DMS 273 (cell line): ENCODE measurements at regions not wholly inside any gene's neighbourhood (a gene's known extent, or its start where the extent isn't known, plus 50 kb on each side); places are given as distances from the start of the nearest gene placed in this dataset.

Source experiments
- DNase-seq: peaks from one replicate; lab custom pipeline; 2025; ENCODE audit not compliant: unreplicated experiment; lab: John Stamatoyannopoulos, UW

DNA sequence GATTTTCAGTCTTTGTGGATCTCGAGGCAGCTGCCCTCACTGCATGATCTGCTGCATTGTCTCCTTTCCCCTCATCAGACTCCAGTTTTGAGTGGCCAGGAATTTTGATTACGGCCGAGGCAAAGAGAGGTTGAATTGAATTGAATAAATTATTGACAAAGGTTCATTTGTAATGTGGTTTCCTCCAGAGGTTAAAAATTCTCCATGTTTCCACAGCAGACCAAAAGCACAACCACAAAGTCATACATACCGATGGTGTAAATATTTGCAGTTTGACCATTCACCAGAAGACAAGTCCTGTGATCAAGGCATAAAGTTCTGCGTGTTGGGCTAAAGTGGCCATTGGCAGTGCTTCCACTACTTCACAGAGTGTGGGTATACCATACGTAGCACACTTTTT lies 343.8 kb upstream of the MYT1L start:
- DNase-seq, result no peak

DNA sequence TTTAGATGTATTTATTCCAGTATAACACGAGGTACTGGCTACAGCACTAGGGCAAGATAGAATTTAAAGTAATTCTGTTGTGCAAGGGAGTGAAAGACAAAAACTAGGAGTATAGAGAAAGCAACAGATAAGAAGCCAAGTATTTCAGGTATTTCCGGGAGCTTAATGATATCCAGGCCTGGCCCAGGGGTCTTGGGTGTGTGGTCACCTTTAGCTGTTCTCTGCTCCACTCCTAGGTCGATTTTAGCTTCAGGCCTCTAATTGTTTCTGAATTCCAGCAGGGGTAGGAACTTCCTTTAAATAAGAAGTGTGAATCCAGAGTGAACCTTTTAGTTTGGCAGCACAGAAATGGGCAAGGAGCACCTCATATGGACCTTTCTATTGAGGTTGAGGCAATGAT lies 342.3 kb upstream of the MYT1L start:
- no peak for DNase-seq

GRCh38 chr2:2672249-2672648 lies 341.2 kb upstream of the MYT1L start:
- DNase-seq, result no peak

DNA sequence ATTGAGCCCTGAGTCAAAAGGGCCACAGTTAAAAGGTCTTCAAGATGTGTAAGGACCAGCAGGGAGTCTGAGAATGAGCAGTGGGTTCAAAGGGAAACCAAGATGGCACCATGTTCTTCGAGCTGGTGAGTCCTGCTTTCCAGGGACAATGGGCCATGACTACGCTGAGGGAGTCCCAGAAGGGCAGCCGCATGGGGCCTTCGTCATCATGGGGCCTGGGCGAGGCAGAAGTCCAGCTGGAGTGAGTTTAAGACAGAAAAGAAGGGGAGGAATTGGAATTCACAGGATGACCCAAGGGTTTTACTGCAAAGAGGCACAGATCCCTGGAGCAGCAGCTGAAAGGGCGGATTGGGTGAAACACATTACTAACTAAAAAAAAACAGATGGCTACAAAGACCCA lies 340.8 kb upstream of the MYT1L start:
- DNase-seq, result no peak

- no peak for DNase-seq
These were observed 338.2 kb upstream of the MYT1L start for GRCh38 chr2:2669316-2669715.

GRCh38 chr2:2668681-2669265 lies 337.7 kb upstream of the MYT1L start:
- DNase-seq, result no peak

DNA sequence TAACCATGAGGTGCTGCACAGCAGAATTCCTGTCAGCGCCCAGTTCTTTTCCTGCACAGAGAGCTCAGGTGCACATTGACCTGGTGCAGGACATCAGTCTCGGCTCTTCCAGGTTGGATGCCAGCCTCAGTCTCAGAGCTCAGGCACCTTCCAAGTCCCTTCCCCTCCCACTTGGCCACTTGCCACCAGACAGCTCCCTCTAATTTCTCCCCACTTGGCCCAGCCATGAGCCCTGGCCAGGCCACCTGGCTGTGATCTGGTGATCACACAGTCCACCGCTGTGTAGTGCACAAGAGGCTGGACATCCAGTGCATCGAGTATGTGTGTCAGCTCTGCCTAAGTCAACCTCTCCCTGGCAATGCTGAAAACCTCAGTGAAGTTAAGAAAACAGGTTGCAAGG lies 336.6 kb upstream of the MYT1L start:
- no peak for DNase-seq

DNA sequence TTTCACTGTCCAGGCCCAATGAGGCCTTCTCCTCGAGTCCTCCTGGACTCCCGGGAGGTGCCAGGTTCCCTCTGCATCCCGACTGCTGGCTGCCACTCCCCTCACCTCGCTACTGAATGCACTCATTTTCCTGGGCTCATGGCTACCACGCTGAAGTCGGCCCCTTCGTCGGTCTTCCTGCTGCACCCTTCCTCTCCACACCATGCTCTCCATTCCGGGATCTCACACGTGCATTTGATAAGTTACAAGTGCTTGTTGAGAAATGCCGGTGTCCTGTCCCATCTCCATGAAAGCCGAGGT lies 334.7 kb upstream of the MYT1L start:
- DNase-seq, result no peak

GRCh38 chr2:2664989-2665833 lies 334.1 kb upstream of the MYT1L start:
- DNase-seq, result peak; percentile 10

DNA sequence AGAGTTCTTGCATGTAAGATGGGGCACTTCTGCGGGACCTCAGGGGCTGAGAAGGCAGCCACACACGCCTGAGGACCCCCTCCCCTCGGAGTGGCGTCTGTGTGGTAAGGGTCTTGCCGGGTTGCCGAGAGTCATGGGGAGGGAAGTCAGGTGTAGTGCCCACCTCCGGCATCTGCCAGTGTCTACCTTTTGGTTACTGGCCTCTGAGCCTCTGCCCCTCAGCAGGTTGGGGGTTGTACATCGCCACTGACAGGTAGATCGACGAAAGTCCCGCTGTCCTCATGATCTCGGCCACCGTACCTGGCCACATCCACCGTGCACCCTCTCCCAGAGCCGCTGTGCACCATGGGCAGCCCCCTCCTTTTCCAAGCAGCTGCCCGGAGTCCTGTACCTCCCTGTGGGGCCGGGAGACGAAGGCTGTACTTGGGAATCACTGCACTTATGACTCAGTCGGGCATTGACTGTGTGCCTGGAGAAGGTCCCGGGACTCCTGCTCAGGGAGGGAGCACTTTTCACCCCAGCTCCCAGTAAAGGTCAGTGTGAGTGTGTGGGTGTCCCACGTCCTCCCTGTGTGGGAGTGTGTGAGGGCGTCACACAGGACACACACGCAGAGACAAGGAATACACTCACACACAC lies 332.4 kb upstream of the MYT1L start:
- no peak for DNase-seq

- no peak for DNase-seq
These were observed 331.8 kb upstream of the MYT1L start for GRCh38 chr2:2662847-2663356.

- DNase-seq, result no peak
These were observed 331.2 kb upstream of the MYT1L start for GRCh38 chr2:2662037-2662846.

- no peak for DNase-seq
These were observed 329.8 kb upstream of the MYT1L start for GRCh38 chr2:2660789-2661355.

DNA sequence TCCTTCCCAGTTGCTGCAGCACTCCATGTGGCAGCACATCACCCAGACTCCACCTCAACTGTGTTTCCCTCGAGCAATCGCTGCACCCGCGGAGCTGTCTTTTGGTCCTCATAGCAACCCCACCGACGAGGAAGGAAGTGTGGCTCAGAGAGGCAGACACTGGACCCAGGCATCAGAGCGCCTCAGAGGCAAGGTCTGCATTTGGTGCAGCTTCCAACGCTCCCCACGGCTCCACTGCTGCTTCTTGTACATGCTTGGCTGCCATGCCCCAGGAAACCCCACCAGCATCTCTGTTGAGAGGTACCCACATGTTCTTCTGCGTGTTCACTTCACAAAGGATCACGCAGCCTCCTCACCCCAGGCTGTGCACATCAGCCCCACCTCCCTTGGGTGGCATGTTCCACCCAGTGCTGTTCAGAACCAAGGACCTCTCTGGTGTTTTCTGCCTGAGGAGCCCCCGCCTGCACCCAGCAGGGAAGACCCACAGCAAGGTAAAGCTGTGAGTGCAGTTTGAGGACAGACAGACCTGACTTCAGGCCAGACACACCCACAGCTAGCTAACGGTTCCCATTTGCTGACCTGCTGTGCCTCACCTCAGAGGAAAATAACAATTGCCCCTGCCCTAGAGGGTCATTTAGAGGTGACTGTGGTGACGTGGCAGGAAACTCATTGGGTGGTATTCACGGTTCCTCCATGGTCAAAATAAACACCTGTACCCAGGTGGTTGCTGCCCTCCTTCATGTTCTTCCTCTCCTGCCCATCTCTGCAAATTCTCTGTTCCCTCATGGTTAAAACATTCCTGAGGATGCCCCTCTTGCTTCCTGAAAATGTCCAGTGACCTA lies 326.3 kb upstream of the MYT1L start:
- DNase-seq, result no peak

- peak; percentile 40 for DNase-seq
These were observed 325.3 kb upstream of the MYT1L start for GRCh38 chr2:2656115-2657011.

DNA sequence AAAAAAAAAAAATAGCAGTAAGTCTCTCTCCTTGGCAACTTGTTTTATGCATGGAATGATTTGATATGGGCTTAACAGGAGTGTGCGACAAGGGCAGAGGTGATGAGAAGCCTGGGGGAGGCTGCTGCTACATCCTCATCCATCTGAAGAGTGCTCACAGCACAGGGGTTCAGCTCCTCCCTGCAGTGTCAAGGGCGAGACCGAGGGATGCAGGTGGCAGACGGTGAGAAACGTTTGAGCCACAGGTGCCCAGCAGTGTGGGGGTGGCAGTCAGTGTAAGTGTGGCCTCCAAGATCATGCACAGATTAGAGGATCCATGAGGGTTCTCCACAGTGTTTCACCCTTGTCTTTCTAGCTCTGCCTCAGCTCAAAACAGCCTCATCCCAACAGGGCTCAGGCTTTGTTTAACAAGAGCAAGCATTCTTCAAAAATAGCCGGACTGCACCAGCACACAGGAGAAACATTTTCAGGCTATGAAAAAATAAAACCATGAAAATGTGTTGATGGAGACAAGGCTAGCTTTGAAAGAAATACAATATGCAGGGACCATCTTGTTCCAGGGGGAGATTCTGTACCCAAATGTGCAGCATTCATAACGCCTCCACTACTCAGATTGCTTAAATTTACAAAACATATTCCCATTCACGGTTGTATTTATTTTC lies 324.5 kb upstream of the MYT1L start:
- no peak for DNase-seq

DNA sequence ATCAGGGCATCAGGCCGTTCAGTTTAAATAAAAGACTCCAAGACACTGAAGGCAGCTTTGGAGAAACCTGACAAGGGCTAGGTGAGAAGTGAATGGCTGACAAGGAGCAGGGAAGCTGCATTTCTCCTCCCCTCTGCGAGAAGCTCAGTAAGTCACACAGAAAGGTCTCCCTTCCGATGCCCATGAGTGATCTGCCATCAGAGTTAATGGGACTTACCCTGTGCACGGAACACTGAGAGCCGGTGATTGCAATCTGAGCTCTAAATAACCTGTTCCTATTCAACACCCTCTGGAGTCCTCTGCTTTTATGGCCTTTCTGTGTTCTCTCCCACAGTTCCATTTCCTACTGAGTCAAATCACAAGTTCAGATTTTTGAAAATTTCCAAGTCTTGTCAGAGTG lies 322.2 kb upstream of the MYT1L start:
- DNase-seq, result peak; percentile 14

GRCh38 chr2:2650608-2651375 lies 319.7 kb upstream of the MYT1L start:
- DNase-seq, result no peak
